Fibroblast of peridontal ligament (primary cell): ENCODE measurements at regions not wholly inside any gene's neighbourhood (a gene's known extent, or its start where the extent isn't known, plus 50 kb on each side); places are given as distances from the start of the nearest gene placed in this dataset.
A peak's percentile ranks its signal among the peaks of the same experiment; 100 is the strongest.
"Not testable (repeated sequence)": the region's sequence is repeated elsewhere in the genome, so short reads cannot be mapped to it uniquely, and the experiment has no call there.

Source experiments
- DNase-seq: peaks from one replicate; pipeline ENCODE4 v3.0.0-alpha.2; 2010; ENCODE audit errors: extremely low read depth

DNA sequence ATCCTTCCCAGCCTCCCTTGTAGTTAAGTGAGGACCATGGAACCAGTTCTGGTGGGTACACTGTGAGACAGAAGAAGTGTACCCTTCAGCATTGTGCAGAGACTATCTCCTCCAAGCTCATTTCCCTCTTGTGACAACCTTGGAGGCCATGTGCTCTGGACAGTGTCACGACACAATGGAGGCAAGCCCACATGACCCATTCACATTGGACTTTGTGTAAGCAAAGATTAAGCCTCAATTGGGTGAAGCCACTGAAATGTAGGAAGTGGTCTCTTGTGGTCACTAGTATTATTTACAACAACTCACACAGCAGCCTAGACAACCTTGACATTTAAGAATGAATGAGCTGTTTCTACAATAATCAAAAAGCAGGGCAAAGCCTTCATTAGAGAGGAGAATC, 124.2 kb downstream of the INHBA start:
- no peak for DNase-seq

DNA sequence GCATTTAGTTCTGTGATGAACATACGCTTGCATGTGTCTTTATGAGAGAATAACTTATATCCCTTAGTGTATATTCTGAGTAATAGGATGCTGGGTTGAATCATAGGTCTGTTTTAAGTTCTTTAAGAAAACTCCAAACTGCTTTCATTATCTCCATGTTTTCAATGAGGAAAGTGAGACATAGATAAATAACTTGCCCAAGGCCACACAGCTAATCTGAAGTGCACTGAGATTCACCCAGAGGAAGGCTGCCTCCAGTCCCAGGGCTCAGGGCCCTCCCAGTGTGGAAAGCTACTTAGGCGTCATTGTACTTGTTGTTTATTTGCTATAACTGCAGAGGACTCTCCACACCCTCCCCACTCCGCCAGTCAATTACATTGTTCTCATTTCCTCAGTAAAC, 126.7 kb downstream of the INHBA start:
- DNase-seq, result peak; percentile 22

- peak; percentile 53 for DNase-seq
Observed at GRCh38 chr7:41574377-41574776, 128.5 kb downstream of the INHBA start.

DNA sequence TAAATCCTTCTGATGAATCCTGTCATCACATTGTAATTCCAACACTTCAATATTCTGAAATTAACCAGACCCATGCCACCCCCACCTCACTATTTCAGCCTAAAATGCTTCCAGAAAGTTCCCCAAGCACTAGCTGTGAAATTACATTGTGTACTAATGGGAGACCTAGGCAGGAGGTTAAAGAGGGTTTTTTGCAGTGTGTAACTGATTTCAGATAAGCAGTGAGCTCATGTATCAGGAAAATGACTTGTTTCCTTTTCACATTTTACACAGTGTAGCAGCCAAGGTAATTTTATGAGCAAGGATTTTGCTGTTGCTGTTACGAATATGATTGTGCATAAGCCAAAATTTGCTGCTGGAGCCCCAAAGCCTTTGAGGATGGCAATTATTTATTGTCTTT, 129.0 kb downstream of the INHBA start:
- DNase-seq, result no peak

DNA sequence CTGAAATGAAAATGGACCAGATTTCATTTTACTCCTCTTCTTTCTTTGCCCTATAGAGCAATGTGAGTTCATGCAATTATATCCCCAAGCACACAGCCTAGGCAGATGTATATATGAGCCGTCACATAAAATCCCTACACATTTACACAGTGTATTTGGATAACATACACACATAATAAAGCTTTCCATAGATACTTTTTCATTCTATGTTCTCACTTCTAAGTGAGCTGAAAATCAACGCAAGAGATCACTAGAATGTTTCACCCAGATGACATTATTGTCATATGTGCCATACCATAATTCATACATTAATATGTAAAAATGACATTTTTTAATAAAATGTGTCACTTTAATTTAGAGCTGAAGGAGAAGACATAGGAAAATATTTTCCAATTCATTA, 129.4 kb downstream of the INHBA start:
- no peak for DNase-seq

GRCh38 chr7:41573015-41573414, 129.9 kb downstream of the INHBA start:
- no peak for DNase-seq

- DNase-seq, result no peak
Observed at GRCh38 chr7:41571573-41571972, 131.3 kb downstream of the INHBA start.

GRCh38 chr7:41570766-41571165, 132.1 kb downstream of the INHBA start:
- no peak for DNase-seq

DNA sequence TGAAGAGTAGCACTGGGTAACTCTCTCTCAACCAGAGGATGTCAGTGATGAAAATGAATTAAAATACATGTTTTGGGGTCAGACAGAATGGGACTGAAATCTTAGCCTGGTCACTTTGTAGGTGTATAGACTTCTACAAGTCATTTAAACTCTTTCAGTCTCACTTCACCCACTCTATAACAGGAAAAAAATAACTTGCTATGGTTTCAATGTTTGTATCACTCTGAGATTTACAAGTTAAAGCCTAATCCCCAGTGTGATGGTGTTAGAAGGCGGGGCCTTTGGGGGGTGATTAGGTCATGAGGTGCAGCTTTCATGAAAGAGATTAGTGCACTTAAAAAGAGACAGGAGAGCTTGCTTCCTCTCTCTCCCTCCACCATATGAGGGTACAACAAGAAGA, 134.8 kb downstream of the INHBA start:
- no peak for DNase-seq

GRCh38 chr7:41567731-41568114, 135.2 kb downstream of the INHBA start:
- DNase-seq, result no peak

GRCh38 chr7:41567031-41567730, 135.7 kb downstream of the INHBA start:
- no peak for DNase-seq

DNA sequence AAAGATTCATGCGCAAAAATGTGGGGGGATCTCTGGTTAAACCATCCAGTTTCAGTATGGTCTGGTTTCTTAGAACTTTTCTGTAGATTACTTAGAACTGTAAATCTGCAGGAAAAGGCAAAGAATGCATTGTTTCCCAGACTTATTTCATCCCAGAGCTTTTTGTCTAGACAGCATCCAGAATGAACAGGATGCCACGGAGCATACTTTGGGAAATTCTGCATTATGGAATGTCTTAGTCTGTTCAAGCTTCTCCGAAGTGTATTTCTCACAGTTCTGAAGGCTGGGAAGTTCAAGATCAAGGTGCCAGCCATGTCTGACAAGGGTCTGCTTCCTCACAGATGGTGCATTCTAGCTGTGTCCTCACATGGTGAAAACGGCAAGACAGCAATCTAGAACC, 136.3 kb downstream of the INHBA start:
- no peak for DNase-seq

DNA sequence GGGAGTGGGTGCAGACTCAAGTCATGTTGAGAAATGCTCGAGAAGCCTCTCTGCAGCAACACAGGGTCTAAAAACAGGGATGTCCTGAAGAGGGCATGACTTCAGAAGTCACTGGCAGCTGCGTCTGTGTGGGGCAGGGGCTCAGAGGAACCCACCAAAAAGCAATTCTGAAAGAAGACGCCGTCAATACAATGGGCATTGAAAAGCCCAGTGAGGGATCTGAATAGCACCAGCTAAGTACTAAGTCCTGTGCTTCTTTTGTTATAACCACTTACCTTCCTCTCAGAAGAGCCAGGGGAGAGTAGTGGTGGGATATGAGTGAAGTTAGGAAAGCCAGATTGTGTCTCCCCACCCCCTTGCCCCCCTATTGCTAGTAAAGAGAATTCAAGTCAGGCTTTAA, 137.2 kb downstream of the INHBA start:
- no peak for DNase-seq

DNA sequence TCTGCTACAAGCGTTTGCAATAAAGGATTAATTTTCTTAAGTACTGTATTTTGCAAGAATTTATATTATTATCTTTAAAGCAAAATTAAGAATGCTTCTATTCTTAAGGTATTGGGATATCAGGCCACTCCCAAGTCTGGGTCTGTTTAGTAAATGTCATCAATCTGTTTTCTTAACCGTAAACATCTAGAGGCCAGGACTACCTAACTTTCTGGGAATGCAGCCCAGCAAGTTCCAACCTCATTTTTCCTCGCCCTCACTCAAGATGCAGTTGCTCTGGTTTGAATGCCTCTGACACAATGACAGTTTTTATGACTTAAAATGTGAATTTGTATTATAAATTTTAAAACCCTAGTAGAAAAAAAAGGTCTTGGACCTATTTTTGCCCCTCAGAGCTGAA, 143.5 kb downstream of the INHBA start:
- no peak for DNase-seq

- no peak for DNase-seq
Observed at GRCh38 chr7:41554481-41554880, 148.4 kb downstream of the INHBA start.

DNA sequence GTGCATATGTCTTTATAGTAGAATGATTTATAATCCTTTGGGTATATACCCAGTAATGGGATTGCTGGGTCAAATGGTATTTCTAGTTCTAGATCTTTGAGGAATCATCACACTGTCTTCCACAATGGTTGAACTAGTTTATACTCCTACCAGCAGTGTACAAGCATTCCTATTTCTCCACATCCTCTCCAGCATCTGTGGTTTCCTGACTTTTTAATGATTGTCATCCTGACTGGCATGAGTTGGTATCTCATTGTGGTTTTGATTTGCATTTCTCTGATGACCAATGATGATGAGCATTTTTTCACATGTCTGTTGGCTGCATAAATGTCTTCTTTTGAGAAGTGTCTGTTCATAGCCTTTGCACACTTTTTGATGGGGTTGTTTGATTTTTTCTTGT, 152.8 kb downstream of the INHBA start:
- not testable (repeated sequence) for DNase-seq

DNA sequence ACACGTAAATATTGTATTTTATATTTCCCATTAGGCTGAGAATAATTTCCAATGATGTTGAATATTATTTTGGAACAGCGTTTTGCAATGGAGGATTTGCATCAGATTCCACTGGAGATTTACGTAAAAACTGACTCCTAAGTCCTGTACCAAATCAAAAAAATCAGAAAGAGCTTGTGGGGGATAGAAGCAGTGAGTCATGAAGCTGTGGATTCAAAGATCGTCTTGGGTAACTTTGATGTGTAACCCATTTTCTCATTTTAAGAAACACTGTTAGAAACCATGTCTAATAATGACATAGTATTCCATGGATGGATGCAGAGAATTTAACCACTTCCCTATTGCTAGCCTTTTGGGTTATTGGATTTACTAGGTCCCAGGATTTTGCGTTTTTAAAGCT, 158.6 kb downstream of the INHBA start:
- DNase-seq, result peak; percentile 73

DNA sequence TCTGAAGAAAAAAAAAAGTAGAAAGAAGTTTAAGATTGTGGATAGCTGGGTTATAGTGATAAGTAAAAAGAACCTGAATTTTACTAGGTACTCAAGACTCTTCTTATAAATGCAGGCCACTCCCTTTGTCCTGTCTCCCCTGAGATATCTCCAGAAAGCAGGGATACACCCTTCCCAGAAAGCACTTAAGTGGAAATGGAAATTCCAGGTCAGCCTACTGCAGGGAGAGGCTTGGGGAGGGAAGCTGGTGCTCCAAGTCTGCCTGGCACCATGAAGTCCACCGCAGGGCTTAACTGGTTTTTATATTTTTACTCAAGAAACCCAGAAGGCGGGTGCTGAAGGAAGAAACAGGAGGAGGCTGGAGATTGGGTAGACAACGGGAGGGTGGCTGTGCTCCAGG, 162.3 kb downstream of the INHBA start:
- DNase-seq, result no peak

GRCh38 chr7:41538810-41539724, 163.8 kb downstream of the INHBA start:
- DNase-seq, result peak; percentile 66

DNA sequence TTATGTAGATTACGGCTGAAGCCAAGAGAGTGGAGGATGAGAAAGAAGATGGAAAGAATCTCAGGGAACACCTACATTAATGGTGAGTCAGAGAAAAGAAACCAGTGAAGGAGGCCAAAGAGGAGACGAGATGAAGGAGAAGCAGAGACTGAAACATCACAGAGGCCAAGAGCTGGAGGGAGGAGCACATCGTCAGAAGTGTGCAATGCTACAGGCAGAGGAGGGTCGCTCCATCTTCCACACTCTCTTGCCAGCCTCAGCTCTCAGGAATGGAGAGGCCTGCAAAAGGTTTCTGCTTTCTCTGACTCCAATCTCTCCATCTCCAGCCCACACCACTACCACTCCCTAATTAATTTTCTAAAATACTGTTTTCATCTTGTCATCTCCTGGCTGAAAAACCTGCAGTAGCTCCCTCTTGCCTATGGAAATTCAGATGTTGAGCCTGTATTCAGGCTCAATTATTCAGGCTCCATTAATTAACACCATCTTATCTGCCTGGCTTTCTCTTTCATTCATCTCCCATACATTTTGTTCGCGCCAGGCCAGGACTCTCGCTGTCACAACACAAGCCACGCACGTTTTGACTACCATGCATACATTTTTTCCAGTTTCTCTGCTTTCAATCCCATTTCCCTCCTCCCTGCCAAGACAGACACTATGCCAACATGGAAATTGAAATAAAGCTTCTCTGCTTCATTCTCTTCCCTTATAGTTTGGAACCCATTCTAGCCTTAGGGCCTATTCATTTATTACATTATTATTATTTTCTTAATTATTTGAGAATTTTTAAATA, 165.8 kb downstream of the INHBA start:
- DNase-seq, result no peak

DNA sequence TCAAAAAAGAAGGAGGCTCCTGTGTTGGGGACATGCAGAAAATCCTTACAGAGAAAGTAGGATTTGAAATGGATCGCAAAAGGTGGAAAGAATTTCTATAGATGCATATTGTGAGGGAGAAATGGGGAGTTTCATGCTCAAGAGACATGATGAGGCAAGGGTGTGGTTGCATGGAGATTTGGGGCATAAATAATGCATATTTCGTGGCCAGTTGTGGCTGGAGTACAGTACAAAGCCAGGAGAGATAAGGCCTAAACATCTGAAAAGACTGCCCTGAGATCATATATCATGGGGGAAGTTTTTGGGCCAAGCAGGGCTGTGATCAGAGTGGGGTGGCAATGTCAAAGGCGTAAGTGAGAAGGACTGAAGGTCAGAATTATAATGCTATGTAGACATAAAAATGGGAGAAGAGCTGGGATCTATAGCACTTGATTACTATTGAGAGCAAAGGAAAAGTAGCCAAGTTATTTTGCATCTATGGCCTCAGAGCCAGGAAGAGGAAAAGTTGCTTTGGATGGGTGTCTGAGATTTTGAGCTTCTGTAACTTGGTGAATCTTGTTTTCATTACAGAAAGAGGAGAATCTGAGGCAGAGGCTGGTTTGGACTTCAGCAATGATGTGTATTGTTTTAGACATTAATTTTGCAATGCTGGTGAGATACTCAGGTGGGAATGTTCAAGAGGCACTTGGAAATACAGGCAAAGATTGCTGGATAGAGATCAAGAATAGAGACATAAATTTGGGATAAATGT, 166.6 kb downstream of the INHBA start:
- peak; percentile 13 for DNase-seq

- no peak for DNase-seq
Observed at GRCh38 chr7:41529831-41530230, 173.1 kb downstream of the INHBA start.
